CD4-positive, alpha-beta T cell treated with Interleukin-4 for 4 hours (primary cell): ENCODE measurements at regions not wholly inside any gene's neighbourhood (a gene's known extent, or its start where the extent isn't known, plus 50 kb on each side); places are given as distances from the start of the nearest gene placed in this dataset.

Experiments
- DNase-seq: peaks from one replicate; pipeline ENCODE4 v3.0.0-alpha.2; 2020

- DNase-seq: no peak
Observed at GRCh38 chr3:117746066-117746465, 1036.5 kb downstream of the TUSC7 start.

GRCh38 chr3:117748131-117748530, 1038.6 kb downstream of the TUSC7 start:
- DNase-seq: no peak

GRCh38 chr3:117750674-117751269, 1041.2 kb downstream of the TUSC7 start:
- DNase-seq: no peak

DNA sequence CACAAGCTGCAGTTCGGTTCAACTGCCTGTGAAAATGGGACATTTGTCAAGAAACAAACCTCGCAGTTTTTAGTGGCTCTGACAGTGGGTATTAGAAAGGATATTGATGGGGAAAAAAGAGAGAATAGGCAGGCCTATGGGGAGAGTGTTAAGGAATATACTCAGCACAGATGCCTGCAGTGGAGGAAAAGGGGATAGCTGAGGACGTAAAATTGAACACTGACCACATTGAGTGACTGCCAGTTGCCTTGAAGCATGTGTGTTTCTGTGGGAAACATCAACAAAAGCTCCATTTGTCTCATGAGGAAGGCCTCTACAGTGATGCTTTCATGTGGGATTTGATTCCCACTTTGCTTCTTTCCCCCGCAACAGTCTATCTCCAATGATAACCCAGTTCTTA, 1042.1 kb downstream of the TUSC7 start:
- no peak for DNase-seq

DNA sequence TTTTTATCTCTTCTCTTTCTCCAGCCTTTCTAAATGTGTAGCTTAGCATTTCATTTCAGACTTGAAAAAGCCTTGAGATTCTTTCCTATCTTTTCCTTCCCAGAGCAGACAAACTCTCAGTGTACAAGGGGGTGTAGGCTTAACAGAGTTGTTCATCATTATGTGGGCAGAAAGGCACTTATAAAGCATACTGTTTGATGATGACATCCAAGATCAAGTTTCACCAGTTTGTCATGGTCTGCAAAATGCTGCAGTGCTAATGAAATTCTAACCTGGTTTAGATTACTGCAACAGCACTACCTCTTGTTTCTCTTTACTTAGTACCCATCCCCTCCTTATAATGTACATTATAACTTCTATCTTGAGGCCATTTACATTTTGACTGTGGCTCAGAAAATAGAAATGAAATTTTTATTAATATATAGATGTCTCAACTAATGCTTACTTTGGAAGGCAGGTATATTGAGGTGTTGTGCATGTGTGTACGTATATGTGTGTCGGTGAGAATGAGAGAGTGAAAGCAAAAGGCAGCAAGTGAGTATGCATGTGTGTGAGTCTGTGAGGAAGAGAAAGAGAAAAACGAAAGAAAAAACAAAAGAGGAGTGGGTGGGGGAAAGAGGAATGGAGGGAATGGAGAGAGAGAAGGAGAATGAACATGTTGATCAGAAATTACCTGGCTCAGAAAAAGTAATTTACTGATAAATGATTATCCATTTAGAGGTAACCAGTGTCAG, 1043.6 kb downstream of the TUSC7 start:
- no peak for DNase-seq

DNA sequence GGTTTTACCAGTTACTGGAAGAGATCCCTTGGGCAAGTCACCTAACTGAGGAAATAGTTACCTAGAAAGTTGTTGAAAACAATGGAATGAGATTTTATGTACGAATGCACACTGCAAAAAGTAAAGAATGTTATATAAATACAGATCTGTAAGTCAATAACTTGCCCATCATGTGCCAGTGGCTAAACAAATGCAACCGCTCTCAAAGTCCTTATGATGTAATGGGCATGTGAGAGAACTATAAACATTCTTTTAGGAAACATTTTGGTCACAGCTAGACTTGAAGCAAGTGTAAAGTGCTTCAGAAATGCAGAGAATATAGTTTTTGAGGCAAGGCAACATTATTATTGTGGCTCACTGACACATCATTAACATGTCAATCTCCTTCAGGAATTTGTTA, 1044.5 kb downstream of the TUSC7 start:
- DNase-seq: no peak

DNA sequence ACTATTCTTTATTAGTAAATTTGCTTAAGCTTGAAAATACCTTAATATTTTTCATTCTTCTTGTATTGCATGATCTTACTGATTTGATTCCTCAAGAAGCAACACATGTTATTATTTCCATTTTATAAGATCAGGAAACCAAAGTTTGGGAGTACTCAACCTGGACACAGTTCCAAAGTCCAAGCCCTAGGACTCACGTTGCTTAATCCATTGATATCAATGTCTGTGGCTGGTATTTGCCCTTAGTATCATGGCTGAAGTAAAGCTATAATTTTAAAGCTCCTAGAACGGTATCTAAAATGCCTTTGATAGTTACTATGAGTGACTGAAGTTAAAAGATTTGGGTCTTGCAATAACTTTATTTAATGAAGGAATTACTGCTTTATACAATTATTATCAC, 1045.3 kb downstream of the TUSC7 start:
- no peak for DNase-seq

DNA sequence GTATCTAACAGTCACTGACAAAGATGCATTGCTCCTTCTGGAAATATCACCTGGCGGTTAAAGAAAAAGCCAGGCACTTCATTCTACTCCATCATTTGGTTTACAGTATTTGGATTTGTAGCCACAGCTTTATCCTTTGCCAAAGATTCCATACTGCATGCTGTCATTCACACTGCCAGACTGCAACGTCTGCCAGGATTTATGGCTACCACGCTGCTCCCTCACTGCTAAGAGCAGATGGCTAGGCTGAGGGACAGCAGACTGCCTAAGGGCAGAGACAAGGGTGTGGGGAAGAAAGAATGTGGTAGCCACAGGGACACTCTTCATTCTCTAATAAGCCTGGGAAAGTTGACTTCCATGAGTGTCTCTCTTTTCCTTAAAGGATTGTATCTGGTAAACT, 1047.0 kb downstream of the TUSC7 start:
- no peak for DNase-seq

GRCh38 chr3:117761703-117762620, 1052.4 kb downstream of the TUSC7 start:
- DNase-seq: no peak

DNA sequence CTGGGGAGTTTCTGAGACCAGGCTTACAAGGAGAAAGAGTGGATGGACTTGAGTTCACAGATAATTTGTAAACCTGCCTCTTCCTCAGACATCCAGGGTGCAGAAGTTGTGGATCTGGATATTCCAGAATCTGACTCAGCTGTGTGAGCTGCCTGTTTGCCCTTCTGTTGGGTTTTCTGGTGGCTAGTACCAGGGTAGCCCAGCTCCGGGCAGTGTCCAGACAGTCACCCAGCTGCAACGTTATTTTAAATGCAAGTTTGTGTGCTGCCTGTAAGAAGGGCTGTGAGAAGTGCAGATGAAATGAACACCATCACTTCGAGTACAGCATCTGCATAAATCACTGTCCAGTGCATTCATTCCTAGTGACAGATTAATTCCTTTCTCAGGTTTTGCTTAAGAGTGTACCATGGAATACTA, 1053.0 kb downstream of the TUSC7 start:
- DNase-seq: no peak

- no peak for DNase-seq
Observed at GRCh38 chr3:117763561-117763960, 1054.0 kb downstream of the TUSC7 start.

DNA sequence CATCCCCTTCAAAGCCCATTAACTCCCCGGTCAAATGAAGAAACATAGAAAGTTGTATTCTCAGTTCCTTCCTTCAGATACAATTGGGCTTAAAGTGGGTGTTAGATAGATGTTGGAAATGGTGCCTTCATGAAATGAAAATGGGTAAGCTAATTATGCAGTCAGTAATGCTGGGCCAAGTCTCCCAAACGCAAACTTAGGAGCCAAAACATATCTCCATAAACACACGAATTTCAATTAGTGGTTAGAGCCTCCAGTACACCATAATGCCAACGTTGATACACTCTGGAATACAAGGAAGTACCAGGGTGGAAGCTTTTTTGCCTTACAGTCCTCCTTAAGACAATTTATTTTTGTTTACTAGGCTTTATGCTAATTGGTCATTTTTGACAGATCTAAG, 1059.0 kb downstream of the TUSC7 start:
- DNase-seq: no peak

DNA sequence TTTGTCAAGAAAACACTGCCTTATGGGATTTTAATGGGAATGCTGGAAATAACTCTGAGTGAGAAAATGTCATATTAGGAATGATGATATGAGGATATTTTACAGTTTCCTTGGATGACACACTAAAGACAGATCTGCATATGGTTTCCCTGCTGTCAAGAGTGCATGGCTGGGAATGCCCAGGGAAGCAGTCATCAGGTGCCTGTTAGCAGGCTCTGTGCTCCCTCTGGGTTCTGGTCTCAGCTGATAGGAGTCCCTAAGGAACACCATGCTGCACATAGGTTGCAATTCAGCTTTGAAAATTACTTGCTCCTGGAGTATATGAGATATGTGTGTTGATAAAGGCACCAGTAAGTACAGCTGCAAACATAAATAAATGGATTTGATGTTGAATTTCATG, 1064.6 kb downstream of the TUSC7 start:
- no peak for DNase-seq

- no peak for DNase-seq
Observed at GRCh38 chr3:117786349-117786748, 1076.8 kb downstream of the TUSC7 start.

DNA sequence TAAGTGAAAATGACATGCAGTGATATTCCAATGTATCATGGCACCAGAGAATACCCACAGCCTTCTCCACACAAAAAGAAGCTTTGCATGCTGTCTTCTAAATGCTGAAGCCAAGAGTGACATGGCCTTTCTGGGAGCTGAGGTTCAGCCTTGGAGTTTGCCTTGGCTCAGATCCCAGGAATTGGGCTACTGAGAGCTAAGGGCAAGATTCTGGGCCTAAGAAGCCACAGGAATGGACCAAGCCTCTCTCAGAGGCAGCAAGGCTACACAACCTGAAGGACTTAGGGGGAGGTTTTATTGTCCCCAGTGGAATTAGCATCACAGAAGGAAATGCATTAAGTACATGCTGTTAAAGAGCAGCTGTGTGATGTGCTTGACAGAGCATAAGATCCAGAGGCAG, 1078.5 kb downstream of the TUSC7 start:
- no peak for DNase-seq

DNA sequence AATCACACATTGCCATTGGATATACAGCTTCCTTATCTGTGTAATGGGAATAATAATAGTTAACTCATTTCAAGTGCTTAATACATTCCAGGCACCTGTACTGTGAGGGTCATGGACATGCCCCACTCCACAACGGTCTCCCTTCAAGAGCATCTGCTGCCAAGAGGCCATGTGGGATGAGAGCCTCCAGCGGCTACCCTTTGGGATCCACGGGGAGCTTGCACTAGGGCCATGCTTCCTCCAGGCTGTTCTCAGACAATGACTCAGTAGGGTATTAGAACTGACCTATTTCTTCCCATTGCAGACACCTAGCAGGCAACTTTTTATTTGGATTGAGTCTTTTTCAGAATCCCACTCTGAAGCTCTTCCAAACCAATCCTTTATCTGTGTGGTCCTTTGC, 1078.9 kb downstream of the TUSC7 start:
- DNase-seq: no peak

GRCh38 chr3:117790235-117790987, 1080.8 kb downstream of the TUSC7 start:
- no peak for DNase-seq

DNA sequence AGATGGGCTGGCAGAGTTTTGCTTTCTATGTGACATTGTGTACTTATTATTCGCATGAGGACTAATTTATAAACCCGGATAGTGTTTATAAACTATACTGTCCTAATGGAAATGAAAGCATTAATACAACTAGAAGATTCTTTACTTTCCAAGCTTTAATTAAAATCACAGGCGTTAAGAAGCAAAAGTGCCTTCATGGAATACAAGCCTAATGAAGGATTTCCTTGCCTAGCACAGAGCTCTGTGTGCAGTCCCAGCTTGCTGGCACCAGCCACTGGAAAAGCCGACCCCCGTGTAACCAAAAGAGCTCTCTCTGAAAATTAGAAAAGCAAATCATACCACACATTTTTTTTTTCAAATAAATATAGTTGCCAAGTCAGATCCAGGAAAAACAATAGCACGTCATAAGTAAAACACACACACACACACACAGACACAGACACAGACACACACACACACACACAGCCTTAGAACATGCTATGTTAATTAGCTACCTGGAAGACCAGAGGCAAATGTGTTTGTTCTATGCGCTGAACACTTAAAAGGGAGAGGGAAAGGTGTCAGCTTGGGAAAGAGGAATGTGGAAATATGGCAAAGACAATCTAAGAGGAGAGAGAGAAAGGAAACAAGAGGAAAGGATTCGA, 1084.2 kb downstream of the TUSC7 start:
- DNase-seq: no peak

DNA sequence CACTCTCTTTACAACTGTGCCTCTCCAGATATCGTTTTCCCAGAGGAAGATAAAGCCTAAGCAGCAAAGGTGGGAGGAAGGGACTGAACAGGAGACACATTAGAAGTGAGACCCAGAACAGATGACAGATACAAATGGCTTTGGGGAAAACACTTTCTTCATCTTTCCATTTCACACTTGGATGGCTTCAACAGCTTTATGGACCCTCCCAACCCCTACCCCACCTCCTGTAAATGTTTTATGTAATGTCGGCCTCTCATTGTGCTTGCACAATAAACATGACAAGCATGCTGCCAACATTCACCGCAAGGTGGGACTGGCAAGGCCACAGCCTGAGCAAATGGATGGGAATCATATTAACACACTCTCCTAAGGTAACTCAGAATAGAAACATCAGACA, 1088.6 kb downstream of the TUSC7 start:
- no peak for DNase-seq

DNA sequence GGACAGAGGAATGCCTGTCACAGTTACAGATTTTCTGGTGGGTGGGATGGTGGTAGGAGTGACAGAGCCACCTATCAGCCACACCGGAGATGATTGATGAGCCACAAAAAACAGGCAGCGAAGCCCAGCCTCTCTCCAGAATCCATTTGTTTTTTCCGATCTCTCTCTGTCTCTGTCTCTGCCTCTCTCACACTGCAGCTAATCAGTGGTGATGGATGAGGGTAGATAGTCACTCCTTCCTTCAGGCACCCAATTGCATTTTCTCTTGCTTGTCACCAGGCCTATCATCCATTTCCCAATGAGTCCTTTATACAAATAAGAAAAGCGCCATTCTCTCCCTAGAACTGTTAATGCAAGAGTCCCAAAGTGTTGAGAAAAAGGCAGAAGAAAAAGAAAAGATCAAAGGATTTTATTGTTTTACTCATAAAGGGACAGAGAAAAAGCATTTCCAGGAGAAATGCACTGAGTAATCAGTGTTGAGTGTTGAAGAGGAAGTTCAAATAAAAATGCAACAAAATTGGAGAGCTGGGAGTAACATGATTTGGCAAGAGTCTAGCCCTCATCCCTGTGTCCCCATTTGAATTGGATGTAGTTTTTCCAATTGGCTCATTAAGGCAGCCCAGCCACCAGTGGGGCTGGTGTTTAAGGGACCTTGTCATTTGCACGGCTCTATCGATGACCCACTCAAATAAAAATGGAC, 1089.3 kb downstream of the TUSC7 start:
- DNase-seq: no peak

DNA sequence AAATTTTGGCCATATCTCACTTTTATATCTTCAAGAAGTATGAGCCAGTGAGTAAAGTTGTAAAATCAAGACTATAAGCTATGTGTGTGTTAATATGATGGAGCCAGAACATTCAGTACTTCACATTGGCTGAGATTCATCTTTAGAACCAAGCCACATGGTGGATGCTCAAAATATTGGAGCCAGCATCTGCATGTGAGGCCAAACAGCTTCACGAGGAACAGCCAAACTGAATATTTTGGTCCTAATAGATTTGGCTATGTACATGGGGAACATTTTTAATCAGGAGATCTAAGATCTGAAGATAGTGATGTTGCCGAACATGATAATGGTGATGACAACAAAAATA, 1089.8 kb downstream of the TUSC7 start:
- no peak for DNase-seq

- no peak for DNase-seq
Observed at GRCh38 chr3:117801912-117802239, 1092.3 kb downstream of the TUSC7 start.
